ENCODE measurements at regions not wholly inside any gene's neighbourhood (a gene's known extent, or its start where the extent isn't known, plus 50 kb on each side); places are given as distances from the start of the nearest gene placed in this dataset.

GRCh38 chr9:85130764-85131163 lies 461.2 kb downstream of the NTRK2 start:
- no peak for TF ChIP-seq CTCF (IDR thresholded peaks at IDR 0.05; ENCODE audit: unreplicated experiment)
- no peaks in the 10 kb centered on the region for H3K4me1 Mint-ChIP-seq (ENCODE audit: low read depth)
- H3K27me3 Mint-ChIP-seq: no peaks in the 10 kb centered on the region
- peaks cover 7% of the 10 kb centered on the region for H3K9me3 Mint-ChIP-seq (ENCODE audit: low read depth)
- H3K36me3 Mint-ChIP-seq (ENCODE audit: insufficient read depth): no peaks in the 10 kb centered on the region
- H3K27ac Mint-ChIP-seq: no peak overlapping the region
- DNase-seq (ENCODE audit: low spot score, unreplicated experiment): no peak
- no peak overlapping the region for H3K4me3 Mint-ChIP-seq (ENCODE audit: low read depth)

DNA sequence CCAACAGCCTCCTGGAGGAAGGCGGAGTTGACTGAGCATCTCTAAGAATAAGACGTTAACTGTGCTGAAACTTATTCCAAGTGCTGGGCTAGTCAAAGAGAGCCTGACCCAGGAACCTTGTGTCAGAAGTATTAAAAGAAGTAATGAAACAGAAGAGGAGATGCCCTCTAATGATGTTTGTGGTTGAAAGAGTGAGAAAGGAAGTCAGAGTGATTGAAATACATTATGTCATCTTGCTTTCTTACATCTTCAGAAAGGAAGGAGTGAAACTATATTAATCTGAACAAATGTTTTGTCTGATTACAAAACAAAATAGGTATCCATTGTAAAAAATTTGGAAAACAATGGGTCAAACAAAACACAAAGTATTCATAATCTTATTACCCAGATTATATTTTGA lies 460.7 kb downstream of the NTRK2 start:
- DNase-seq (ENCODE audit: low spot score, unreplicated experiment): no peak
- Mint-ChIP-seq H3K4me3 (ENCODE audit: low read depth) (no peak overlapping the region), H3K27ac (no peak overlapping the region), H3K36me3 (ENCODE audit: insufficient read depth) (no peaks in the 10 kb centered on the region), H3K27me3 (no peaks in the 10 kb centered on the region), H3K9me3 (ENCODE audit: low read depth) (peaks cover 4% of the 10 kb centered on the region), H3K4me1 (ENCODE audit: low read depth) (no peaks in the 10 kb centered on the region)
- TF ChIP-seq CTCF (IDR thresholded peaks at IDR 0.05; ENCODE audit: unreplicated experiment): no peak

GRCh38 chr9:85129514-85129913 lies 460.0 kb downstream of the NTRK2 start:
- no peak for TF ChIP-seq CTCF (IDR thresholded peaks at IDR 0.05; ENCODE audit: unreplicated experiment)
- H3K4me1 Mint-ChIP-seq (ENCODE audit: low read depth): no peaks in the 10 kb centered on the region
- no peak for DNase-seq (ENCODE audit: low spot score, unreplicated experiment)
- no peaks in the 10 kb centered on the region for H3K27me3 Mint-ChIP-seq
- no peak overlapping the region for H3K27ac Mint-ChIP-seq
- H3K9me3 Mint-ChIP-seq (ENCODE audit: low read depth): peaks cover 4% of the 10 kb centered on the region
- H3K4me3 Mint-ChIP-seq (ENCODE audit: low read depth): no peak overlapping the region
- no peaks in the 10 kb centered on the region for H3K36me3 Mint-ChIP-seq (ENCODE audit: insufficient read depth)

DNA sequence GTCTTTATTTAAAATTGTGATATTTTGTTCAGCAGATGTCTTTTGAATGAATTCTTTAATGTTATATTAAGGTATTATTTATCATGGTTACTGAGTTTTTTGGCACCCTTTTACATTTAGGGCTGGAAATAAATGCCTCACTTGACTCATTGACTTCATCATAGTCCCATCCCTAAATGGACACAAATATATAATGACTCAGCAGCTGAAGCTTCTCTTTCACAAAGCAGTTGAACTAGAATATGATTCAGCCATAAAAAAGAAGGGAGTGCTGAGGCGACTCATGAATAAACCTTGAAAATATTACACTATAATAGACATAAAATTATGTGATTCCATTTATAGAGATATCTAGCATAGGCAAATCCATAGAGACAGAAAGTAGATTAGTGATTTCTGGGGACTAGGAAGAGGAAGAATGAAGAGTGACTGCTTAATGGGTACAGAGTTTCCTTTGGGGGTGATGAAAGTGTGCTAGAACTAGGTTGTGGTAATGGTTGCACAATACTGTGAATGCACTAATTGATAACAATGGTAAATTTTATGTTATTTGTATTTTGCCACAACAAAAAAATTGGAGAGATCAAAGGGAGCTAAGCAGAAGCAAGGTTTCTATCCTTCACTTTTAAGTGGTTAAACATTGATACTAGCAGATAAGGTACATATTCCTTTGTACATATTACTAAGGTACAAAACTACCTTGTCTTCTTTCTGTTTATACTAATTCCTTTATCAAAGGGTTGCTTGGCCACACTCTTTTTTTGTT lies 449.6 kb downstream of the NTRK2 start:
- Mint-ChIP-seq H3K9me3 (ENCODE audit: low read depth) (no peaks in the 10 kb centered on the region), H3K27me3 (peaks cover 6% of the 10 kb centered on the region), H3K4me1 (ENCODE audit: low read depth) (peaks cover 2% of the 10 kb centered on the region), H3K36me3 (ENCODE audit: insufficient read depth) (no peaks in the 10 kb centered on the region), H3K4me3 (ENCODE audit: low read depth) (no peak overlapping the region), H3K27ac (no peak overlapping the region)
- DNase-seq (ENCODE audit: low spot score, unreplicated experiment): no peak
- TF ChIP-seq CTCF (IDR thresholded peaks at IDR 0.05; ENCODE audit: unreplicated experiment): no peak

DNA sequence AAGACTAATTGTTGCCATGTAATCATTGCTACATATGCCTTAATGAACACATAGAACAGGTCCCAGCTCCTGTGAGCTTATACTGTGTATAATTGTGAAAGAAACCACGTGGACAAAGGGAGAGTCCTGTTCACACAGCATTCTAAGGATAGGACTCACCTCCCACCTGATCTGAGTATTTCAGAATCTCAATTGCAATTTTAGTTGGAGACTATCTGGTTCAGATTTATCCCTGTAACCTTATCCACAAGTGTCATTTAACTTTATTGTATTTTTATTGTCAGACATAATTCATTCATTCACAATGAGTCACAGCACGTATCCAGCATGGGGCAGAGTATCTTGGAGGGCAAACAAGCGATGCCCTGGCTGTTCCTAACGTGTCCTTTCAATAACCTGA lies 448.3 kb downstream of the NTRK2 start:
- H3K4me1 Mint-ChIP-seq (ENCODE audit: low read depth): peaks cover 6% of the 10 kb centered on the region
- H3K9me3 Mint-ChIP-seq (ENCODE audit: low read depth): no peaks in the 10 kb centered on the region
- no peak overlapping the region for H3K27ac Mint-ChIP-seq
- TF ChIP-seq CTCF (IDR thresholded peaks at IDR 0.05; ENCODE audit: unreplicated experiment): no peak
- no peaks in the 10 kb centered on the region for H3K36me3 Mint-ChIP-seq (ENCODE audit: insufficient read depth)
- DNase-seq (ENCODE audit: low spot score, unreplicated experiment): no peak
- H3K27me3 Mint-ChIP-seq: peaks cover 6% of the 10 kb centered on the region
- H3K4me3 Mint-ChIP-seq (ENCODE audit: low read depth): no peak overlapping the region
